Activated T-cell treated with anti-CD3 and anti-CD28 coated beads for 4 hours (primary cell): ENCODE measurements at regions not wholly inside any gene's neighbourhood (a gene's known extent, or its start where the extent isn't known, plus 50 kb on each side); places are given as distances from the start of the nearest gene placed in this dataset.

Source experiments
- DNase-seq: peaks from one replicate; pipeline ENCODE4 v3.0.0-alpha.2; 2020

DNA sequence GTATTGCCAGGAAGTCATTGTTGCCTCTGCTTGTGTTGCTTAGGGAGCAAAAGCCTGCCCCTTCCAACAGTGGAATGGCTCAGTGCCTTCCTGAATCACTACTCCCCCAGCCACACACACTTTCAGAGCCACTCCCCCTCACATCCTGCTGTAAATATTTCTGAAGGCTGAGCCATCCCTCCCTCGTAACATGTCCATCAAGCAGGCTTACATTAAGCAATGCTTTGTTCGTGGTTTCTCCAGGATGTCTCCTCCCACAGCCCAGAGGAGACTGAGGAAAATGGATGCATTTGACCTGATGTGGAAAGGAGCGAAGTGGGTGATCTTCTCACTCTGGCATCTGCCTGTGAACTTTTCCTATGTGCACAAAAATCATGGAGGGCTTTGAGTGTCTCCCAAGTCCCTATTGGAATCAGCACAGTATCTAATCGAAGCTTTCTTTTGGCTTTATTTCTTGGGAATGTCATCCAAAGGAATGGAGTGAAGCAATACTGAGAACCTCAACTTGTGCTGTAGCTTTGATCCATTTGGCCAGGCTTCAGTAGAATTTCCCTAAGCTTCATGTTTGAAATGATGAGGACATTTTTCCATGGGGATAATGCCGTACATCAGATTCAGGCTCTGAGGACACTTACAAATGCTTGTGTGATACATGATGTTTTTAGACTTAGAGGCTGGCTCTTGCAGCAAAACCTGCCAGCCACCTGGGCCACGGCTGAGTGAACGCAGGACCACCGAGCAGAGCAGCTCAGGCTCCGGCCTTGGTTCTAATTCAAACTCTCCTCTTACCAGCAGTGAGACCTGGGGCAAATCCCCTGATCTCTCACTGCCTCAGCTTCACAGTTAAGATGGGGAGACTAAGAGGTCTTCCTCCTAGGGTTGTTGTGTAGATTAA, 389.1 kb downstream of the ENC1 start:
- DNase-seq = no peak

- no peak for DNase-seq
Observed at GRCh38 chr5:74250304-74251102, 390.0 kb downstream of the ENC1 start.

GRCh38 chr5:74248576-74248975, 392.0 kb downstream of the ENC1 start:
- DNase-seq = no peak

DNA sequence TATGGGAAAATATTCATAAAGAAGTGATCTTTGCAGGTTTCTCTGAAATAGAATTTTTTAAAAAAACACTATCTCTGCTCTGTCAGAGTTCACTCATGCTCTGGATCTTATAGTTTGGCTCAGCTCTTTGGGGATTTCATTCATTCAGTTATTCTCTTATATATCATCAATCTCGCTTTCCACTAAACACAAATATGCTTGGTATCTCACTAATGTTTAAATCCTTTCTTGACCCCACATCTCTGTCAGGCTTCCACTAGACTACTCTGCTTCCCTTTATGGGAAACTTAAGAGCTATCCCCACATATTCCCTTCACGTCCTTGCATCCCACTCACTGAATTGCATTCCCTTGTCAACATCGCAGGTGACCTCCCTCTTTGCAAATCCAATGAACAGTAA, 396.1 kb downstream of the ENC1 start:
- DNase-seq = no peak

GRCh38 chr5:74243634-74244033, 396.9 kb downstream of the ENC1 start:
- DNase-seq = no peak

- no peak for DNase-seq
Observed at GRCh38 chr5:74242516-74242915, 398.0 kb downstream of the ENC1 start.

DNA sequence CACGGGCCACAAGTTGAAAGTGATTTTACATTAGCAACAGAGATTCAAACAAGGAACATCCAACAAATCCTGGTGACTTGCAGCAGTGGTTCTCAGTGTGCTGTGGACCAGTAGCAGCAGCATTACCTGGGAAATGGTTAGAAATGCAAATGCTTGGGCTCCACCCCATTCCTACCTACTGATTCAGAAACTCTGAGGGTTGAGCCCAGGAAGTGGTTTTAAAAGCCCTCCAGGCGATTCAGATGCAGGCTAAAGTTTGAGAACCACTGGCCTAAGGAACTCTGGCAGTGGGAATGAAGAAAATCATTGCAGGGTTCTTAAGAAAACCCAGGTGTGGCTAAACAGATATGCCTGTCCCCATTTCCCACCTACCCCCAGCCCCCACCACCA, 398.8 kb downstream of the ENC1 start:
- no peak for DNase-seq

DNA sequence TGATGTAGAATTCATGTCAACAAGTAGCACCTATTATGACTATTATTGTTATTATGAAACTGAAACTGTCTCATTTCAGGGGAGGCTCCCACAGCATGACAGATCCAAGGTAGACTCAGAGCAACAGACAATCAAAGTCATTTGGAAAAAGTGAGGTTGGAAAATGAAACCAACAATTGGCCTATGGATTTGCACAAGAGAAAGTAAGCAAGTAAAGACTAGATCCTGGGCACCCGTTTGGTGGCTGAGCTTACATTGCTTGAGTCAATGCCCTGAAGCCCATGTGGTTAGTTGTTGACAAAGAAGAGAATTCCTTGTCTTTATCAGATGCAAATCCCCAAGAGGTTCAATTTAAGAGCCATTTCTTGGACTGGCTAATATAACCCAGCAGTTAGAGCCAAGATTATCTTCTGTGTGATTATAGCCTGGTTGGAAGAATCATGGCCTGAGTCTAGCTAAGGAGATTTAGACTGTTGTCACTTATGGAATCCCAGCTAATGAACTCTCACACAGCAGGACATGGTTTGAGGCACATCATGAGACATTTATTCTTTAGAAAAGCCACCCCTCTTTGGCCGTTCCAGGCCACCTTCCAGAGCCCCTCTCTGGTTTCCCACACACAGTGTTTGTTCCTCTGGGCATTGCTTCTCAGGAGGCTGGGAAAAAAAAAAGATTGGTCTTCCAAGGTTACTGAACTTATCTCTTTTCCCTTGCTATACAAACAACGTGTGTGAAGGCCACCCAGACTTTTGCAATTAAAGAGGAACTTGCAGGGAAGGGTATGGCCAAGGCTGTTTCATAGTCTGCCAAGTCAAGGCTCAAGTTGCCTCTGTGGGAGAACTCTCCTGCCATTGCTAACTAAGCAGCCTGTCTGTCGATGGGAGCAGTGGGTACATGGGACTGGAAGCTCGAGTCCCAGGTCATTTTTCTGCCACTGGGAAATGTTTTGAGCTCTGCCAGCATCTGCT, 399.5 kb downstream of the ENC1 start:
- DNase-seq = no peak

DNA sequence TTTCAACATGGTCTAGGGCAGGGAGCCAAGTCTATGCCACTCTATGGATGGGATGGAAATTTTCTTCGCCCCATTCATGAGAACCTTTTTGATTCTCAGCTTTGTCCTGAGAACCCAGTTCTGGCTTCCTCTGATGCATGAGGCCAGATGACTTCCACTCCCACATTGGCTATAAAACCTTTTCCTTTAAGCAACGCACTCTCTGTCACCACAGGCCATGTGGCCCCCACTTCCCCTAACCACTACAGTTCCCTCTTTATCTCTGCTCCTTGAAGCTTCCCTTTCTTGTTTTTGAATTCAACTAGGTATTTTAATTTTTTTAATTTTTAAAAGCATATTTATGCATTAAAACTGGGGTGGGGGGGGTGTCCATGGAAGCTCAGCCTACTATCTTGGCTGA, 401.3 kb downstream of the ENC1 start:
- DNase-seq = no peak

- no peak for DNase-seq
Observed at GRCh38 chr5:74237571-74238145, 402.9 kb downstream of the ENC1 start.

DNA sequence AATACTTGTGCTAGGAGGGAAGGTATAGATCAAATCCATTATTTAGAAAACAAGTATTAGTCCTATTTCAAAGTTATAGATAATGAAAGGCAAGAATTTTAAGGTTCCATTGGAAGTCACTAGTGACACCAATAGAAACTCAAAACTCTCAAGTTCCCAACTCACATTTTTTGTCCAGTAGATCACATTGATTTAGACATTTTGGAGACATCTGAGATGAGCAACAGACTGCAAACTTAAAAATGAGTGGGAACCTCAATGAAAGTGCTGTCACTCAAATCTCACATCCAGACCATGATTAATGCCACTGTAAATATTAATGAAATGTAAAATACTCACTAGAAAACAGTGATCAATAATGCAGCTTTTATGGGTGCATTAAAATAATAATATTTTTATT, 405.0 kb downstream of the ENC1 start:
- no peak for DNase-seq

DNA sequence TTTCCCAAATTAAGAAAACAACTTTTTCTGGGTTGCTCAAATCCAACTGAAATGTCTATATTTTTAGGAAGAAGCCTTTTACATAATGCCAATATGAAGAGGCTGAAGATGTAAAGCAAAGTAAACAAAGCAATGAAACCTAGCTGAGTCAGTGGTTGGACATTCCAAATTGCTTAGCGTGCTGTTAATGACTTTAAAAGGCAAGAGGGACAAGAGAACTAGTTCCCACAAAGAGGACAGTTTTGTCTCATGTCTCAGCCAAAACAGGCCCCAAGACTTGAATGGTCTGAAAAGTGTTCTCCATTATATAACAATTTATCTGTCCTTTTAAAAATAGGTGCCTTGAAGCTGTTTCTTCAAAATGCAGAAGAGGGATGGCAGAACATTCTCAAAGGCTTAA, 407.0 kb downstream of the ENC1 start:
- no peak for DNase-seq

- DNase-seq = no peak
Observed at GRCh38 chr5:74233091-74233490, 407.4 kb downstream of the ENC1 start.

DNA sequence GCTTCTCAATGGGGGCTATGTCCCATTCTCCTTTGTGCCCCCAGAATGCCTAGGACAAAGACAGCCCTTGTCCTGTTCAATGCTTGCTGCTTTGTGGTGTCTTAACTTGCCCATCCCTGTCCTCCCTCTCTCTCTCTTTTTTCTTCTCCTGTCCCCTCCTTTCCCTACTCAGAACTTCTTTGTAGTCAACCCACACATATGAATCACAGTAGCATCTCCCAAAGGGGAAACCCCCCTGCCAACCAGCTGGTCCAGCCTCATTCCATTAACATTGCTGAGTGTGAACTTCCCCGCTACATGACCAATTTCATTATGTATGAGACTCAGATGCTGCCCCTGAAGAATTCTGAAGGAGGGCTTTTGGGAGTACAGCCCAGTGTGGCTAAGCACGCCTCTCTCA, 408.3 kb downstream of the ENC1 start:
- DNase-seq = no peak

DNA sequence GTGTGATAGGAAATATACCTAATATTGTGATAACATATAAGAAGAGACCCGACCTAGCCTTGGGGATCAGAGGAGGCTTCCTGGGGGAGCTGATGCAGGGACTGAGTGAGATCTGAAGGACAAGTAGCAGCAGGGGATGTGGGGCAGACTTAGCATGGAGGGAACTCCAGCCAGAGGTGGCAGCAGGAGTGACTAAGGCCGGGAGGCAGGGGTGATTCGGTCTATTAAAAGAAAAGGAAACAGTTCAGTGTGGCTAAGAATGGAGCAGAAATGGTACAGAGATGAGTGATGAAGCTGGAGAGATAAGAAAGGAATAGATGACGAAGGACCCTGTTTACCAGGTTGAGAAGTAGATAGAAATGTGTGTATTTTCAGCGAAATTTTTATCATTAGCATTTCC, 408.8 kb downstream of the ENC1 start:
- DNase-seq = no peak

DNA sequence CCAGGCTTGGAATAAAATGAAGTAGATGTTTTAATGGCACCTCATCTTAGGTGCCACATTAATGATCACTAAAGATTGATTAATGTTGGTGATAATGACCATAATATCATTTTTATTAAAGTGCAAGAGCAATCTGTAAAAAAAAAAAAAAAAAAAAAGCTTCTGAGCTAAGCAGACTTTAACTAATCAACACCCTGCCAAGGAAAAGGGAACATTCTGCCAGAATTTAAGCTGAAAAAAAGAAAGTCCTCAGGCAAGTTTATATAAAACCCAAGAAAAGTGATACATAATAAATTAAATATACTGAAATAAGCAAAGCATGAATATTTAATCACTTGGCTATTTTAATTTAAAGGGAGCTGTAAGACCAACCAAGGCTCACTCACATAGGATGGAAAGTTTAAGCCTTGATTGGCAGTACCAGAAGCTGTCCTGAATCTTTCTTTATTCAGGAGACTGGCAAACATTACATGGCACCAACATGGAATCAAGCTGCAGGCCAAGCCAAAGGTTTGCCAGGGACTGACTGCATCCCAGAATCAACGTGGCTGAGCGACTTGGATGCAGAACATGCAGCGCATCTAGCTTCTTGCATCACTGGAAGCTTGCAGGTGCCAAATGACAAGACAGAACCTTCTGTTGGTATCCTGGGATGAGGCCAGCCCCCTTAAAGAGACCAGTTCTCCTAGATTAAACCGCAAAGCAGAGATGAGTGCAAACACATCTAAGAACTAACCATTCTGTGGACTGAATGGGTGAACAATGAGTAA, 413.6 kb downstream of the ENC1 start:
- no peak for DNase-seq

- DNase-seq = no peak
Observed at GRCh38 chr5:74225587-74225986, 414.9 kb downstream of the ENC1 start.

- no peak for DNase-seq
Observed at GRCh38 chr5:74224331-74224730, 416.2 kb downstream of the ENC1 start.

- DNase-seq = no peak
Observed at GRCh38 chr5:74222806-74223205, 417.7 kb downstream of the ENC1 start.

GRCh38 chr5:74221413-74221812, 419.1 kb downstream of the ENC1 start:
- no peak for DNase-seq

- no peak for DNase-seq
Observed at GRCh38 chr5:74216012-74216411, 424.5 kb downstream of the ENC1 start.

DNA sequence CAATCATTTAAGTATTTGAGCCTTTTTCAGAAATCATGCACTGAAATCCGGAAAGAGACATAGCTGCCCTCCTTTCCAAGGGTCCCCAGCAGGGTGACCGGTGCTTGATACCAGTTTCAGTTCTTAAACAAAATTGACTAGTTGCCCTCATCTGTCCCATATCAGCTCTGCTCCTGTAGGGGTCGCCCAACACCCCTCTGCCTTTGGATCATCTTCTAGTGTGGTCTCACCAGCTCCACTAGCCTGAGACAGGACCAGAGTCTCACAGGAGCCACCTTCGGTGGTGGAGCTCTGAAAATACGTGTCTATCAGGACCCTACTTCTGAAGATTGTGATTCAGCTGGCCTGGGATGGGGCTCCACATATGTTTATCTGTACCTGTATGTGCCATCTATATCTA, 428.2 kb downstream of the ENC1 start:
- no peak for DNase-seq
